Stimulated activated effector memory CD8-positive, alpha-beta T cell treated with anti-CD3 and anti-CD28 coated beads, Interleukin-12 subunit alpha, Interleukin-12 subunit beta, amount 100 ng/mL, for 72 hours (primary cell): ENCODE measurements at regions not wholly inside any gene's neighbourhood (a gene's known extent, or its start where the extent isn't known, plus 50 kb on each side); places are given as distances from the start of the nearest gene placed in this dataset.

ENCODE experiments used
- ATAC-seq: fragments of 150-1000 bp; cut with Tn5 transposase; 2 replicates; pipeline ENCODE4 v1.10.0; 2021
- DNase-seq, 2 donors: peaks; one replicate each; pipeline ENCODE4 v3.0.0; 2021 to 2022; ENCODE audit warnings: low spot score in 2 of 2
- H3K27ac Mint-ChIP-seq: one replicate; pipeline ENCODE4 v1.8.0; 2022; ENCODE audit warnings: mild to moderate bottlenecking, mixed read lengths
- H3K36me3 Mint-ChIP-seq: one replicate; pipeline ENCODE4 v1.8.0; 2022; ENCODE audit warnings: mild to moderate bottlenecking, mixed read lengths
- H3K4me1 Mint-ChIP-seq: one replicate; pipeline ENCODE4 v1.8.0; 2022; ENCODE audit warnings: mixed read lengths
- H3K4me3 Mint-ChIP-seq: one replicate; pipeline ENCODE4 v1.8.0; 2022; ENCODE audit warnings: mild to moderate bottlenecking, mixed read lengths
- H3K9me3 Mint-ChIP-seq: one replicate; pipeline ENCODE4 v1.8.0; 2022; ENCODE audit warnings: mixed read lengths

DNA sequence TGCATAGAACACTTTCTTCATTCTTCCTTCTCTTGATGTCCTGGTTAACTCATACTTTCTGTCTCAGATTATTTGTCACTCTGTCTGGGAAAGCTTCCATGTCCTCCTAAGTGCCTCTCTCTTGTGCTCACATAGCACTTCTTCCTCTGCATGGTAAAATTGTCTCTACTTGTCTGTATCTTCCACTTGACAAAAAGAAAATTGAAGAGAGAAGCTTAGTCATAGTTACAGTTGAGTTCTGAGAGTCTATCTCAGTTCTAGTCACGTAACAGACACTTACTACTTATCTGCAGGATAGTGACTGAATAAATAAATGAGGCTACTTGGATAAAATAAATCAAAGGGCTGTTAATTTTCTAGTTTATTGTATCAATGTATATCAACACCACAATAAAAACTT, 458.1 kb downstream of the HTR7 start:
- no peaks in the 10 kb centered on the region for H3K4me1 Mint-ChIP-seq
- no peaks in the 10 kb centered on the region for H3K36me3 Mint-ChIP-seq
- no peak overlapping the region for H3K27ac Mint-ChIP-seq
- no peak for DNase-seq
- peaks cover 3% of the 10 kb centered on the region for H3K9me3 Mint-ChIP-seq
- no peak overlapping the region for H3K4me3 Mint-ChIP-seq
- ATAC-seq = no peak

DNA sequence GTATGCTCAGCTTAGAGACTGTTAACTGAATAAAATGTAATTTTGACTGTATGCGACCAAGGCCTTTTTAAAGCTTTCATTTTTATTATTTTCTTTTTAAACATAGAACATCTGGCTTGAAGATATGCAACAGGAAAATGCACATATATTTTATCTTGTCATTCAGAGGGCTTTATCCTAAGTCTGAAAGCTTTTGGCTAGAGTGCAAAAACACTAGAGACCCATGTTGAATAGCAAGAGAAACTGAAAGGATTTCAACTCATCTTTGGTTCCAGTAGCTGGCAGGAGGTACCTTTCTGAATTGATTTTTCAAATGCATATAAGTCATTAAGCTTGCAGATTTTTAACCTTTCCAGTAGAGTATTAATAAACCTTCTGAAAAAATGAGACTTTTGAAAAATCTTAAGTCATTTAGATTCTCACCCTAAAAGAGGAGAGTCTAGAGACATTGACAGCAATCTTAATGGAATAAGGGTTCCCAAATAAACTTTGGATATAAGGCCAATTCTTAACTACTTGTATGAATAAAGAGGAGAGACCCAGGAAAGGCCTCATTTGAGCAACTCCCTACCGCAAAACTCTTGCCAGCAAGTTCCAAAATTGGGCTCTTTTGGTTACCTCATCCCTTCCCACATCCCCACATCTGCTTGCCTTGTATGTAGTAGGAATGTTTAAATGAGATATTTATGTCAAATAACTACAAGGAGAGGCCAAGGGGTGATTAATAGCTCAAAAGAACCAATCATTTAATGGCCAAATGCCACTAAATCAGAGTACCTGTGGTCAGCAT, 454.4 kb downstream of the HTR7 start:
- ATAC-seq (no peak), DNase-seq (no peak)
- Mint-ChIP-seq H3K4me3 (no peak overlapping the region), H3K36me3 (no peaks in the 10 kb centered on the region), H3K9me3 (peaks cover 3% of the 10 kb centered on the region), H3K4me1 (no peaks in the 10 kb centered on the region), H3K27ac (no peak overlapping the region)

DNA sequence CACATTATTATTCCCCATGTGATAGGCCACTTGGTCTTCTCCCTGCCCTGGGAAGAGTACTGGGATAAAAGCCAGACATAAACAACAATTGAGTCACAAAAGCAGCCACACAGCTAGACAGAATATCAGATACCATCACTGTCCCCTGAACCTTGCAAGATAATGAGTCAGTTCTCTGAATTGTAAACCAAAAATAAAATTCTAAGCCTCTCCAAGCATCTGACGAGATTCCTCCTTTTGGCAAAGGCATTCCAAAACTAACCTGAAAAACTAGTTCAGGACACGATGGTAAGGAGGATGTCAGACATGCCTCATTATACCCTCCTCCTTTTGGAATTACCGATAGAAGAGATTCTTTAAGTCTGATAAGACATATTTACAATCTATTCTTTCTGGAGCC, 450.7 kb downstream of the HTR7 start:
- no peak overlapping the region for H3K4me3 Mint-ChIP-seq
- H3K36me3 Mint-ChIP-seq = no peaks in the 10 kb centered on the region
- H3K27ac Mint-ChIP-seq = no peak overlapping the region
- H3K4me1 Mint-ChIP-seq = no peaks in the 10 kb centered on the region
- ATAC-seq (no peak), DNase-seq (no peak)
- H3K9me3 Mint-ChIP-seq = peaks cover 3% of the 10 kb centered on the region

DNA sequence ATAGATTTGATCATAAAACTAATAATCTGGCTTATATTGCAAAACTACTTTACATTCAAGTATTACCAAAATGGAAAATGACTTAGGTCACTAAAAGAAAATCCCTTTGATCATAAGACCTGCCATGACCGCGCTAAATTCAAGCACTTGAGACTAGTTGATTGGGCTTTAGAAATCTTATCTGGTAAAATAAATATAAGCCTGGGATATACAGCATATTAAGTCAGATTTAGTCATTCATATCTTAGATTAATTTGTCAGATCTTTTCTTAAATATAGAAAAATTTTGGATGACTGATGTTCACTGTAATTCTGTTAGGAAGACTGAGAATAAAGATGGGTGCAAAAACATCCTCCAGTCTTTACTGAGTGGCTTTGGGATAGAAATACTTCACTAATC, 450.0 kb downstream of the HTR7 start:
- H3K9me3 Mint-ChIP-seq = peaks cover 3% of the 10 kb centered on the region
- H3K4me3 Mint-ChIP-seq = no peak overlapping the region
- H3K27ac Mint-ChIP-seq = no peak overlapping the region
- no peaks in the 10 kb centered on the region for H3K36me3 Mint-ChIP-seq
- no peak for DNase-seq
- no peaks in the 10 kb centered on the region for H3K4me1 Mint-ChIP-seq
- ATAC-seq = no peak

DNA sequence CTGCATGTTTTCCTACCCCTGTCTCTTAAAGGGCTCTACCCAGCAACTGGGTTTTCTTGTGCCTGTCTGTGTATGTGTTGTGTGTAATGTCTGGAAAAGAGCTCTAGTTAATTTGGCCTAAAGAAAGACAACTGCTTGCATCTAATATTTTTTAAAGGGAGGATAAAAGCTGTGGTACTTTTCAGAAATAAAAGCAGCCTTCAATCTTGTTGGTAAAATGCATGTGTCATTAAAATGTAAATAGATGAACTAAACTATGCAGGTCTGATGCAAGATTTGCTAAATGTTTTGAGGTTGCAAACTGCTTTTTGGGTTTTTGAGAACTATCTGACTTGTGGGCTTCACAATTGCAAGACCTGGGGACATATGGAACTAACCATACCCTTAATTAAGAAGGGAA, 445.3 kb downstream of the HTR7 start:
- no peak for ATAC-seq
- Mint-ChIP-seq H3K9me3 (peaks cover 3% of the 10 kb centered on the region), H3K27ac (no peak overlapping the region), H3K4me3 (no peak overlapping the region), H3K4me1 (no peaks in the 10 kb centered on the region), H3K36me3 (no peaks in the 10 kb centered on the region)
- no peak for DNase-seq

DNA sequence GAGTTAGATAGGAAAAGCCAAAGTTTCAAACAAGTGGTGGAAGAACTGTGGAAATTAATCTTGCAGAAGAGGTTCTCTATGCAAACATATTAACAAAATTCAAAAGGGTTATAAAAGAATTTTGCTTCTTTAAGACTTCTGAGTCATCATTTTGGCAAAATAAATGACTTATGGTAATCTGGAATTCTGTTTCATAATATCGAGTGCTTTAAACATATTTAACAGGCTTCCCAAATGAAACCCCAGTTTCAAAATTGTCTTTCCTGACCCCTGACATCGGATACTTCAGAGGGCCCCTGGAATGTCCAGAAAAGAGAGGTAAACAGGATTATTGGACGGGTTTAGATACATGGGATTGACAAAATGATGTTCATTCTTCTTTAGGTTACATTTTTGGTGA, 444.6 kb downstream of the HTR7 start:
- ATAC-seq (no peak), DNase-seq (no peak)
- no peaks in the 10 kb centered on the region for H3K4me1 Mint-ChIP-seq
- H3K9me3 Mint-ChIP-seq = peaks cover 3% of the 10 kb centered on the region
- H3K27ac Mint-ChIP-seq = no peak overlapping the region
- no peak overlapping the region for H3K4me3 Mint-ChIP-seq
- H3K36me3 Mint-ChIP-seq = no peaks in the 10 kb centered on the region

DNA sequence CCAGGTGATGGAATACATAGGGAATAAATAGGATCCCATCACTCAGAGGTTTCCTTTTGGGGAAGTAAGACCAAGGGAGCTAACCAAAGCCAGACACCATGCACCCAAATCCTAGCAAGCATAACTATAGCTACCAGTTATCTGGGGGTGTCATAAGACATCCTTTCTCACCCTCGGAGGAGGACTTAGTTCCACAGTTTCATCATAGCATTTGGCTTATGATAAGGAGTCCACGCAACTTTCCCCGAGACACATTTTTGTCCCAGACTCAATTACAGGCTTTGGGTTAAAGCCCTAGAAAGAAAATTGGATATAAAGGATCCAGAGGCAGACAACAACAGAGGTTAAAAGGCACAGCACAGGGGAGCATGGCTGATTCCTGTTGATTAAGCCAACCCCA, 442.9 kb downstream of the HTR7 start:
- Mint-ChIP-seq H3K27ac (no peak overlapping the region), H3K4me1 (no peaks in the 10 kb centered on the region), H3K9me3 (peaks cover 3% of the 10 kb centered on the region), H3K36me3 (no peaks in the 10 kb centered on the region), H3K4me3 (no peak overlapping the region)
- no peak for DNase-seq
- ATAC-seq = no peak

DNA sequence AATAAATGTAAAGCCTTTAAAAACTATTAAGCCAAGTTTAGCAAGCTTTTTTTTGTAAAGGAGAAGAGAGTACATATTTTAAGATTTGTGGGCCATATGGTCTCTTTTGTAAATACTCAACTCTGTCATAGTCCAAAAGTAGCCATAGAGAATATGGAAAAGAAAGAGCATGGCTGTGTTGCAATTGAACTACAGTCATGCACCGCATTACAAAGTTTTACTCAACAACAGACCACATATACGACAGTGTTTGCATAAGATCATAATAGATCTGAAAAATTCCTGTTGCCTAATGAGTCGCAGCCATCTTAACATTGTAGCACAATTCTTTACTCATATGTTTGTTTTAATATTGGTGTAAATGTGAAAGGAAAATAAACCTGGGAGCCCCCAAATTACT, 440.8 kb downstream of the HTR7 start:
- no peaks in the 10 kb centered on the region for H3K9me3 Mint-ChIP-seq
- no peak for ATAC-seq
- H3K4me3 Mint-ChIP-seq = no peak overlapping the region

DNA sequence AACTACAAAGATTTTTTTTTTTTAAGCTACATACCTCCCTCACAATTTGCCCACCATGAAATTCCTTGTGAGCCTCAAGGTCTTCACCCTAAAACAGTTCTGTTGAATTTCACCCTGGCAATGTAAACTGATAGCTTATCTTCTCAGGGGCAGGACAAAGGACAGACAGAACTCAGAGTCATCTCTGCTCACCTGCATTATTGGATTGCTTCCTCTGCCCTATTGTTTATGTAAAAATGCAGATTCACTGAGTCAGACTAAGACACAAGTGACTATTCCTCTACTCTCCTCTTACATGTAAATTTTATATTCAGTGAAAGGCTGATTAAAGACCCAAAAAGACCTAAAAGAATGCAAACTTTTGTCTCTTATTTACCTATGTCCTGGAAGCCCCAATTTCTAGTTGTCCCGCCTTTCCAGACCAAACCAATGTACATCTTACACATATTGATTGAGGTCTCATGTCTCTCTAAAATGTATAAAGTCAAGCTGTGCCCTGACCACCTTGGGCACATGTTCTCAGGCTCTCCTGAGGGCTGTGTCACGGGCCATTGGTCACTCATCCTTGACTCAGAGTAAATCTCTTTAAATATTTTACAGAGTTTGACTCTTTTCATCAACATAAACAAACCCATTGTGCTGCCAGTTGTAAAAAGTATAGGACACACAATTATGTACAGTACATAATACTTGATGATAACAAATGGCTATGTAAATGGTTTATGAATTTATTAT, 440.2 kb downstream of the HTR7 start:
- Mint-ChIP-seq H3K4me1 (no peaks in the 10 kb centered on the region), H3K36me3 (no peaks in the 10 kb centered on the region), H3K27ac (no peak overlapping the region), H3K4me3 (no peak overlapping the region), H3K9me3 (no peaks in the 10 kb centered on the region)
- DNase-seq (no peak), ATAC-seq (no peak)

More for the DNA sequence above, 440.8 kb downstream of the HTR7 start:
- Mint-ChIP-seq H3K4me1 (no peaks in the 10 kb centered on the region), H3K27ac (no peak overlapping the region), H3K36me3 (no peaks in the 10 kb centered on the region)
- DNase-seq = no peak

DNA sequence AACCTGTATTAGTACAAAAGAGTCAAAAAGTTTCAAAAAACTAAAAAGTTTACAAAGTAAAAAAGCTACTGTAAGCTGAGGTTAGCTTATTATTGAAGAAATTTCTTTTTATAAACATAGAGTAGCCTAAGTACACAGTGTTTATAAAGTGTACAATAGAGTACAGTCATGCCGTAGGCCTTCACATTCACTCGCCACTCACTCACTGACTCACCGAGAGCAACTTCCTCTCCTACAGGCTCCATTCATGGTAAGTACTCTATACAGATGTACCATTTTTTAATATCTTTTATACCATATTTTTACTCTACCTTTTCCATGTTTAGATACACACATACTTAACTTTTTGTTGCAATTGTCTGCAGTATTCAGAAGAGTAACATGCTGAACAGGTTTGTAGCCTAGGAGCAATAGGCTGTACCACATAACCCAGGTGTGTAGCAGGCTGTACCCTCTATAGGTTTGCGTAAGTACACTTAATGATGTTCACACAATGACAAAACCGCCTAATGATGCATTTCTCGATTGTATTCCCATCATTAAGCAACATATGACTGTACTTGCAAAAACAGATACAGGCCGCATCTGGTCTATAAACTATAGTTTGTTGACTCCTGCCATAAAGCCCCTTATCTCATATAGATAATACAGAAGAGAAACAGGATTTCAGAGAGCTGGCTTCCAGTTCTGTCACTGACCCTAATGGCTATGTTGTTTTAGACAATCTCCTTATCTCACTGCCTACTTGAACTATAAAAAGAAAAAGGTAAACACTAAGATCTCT, 438.8 kb downstream of the HTR7 start:
- DNase-seq (no peak), ATAC-seq (no peak)
- Mint-ChIP-seq H3K27ac (no peak overlapping the region), H3K4me3 (no peak overlapping the region), H3K36me3 (no peaks in the 10 kb centered on the region), H3K9me3 (no peaks in the 10 kb centered on the region), H3K4me1 (no peaks in the 10 kb centered on the region)

DNA sequence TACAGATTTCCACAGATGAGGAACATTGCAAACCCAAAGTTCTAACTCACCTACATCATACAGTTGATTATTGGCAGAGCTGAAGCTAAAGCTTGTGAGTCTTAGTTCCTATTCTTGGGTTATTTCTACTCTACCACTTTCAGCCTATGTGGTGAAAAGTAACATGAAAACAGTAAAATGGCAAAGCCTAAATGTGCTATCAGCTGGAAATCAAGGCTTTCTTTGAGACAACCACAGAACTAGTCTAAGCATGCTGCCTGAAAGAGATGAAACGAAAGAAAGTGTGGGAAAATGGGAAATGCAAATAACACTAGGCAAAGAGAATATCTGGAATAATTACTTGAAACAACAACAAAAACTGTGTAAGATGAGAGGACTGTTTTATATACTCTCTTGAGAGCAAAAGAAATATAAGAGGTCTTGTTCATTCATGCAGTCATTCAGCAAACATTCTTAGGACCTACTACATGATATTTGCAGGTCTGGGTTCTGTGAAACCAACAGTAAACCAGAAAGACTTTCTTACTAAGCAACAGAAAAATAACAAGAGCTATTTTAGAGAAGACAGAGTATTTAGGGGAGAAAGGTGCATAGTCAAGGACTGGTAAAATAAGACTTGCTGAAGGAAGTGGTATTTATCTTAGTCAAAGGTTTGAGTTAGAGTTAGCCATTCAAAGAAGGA, 437.1 kb downstream of the HTR7 start:
- no peak overlapping the region for H3K4me3 Mint-ChIP-seq
- DNase-seq = no peak
- H3K4me1 Mint-ChIP-seq = no peaks in the 10 kb centered on the region
- H3K36me3 Mint-ChIP-seq = no peaks in the 10 kb centered on the region
- no peak overlapping the region for H3K27ac Mint-ChIP-seq
- H3K9me3 Mint-ChIP-seq = peaks cover 3% of the 10 kb centered on the region
- no peak for ATAC-seq

DNA sequence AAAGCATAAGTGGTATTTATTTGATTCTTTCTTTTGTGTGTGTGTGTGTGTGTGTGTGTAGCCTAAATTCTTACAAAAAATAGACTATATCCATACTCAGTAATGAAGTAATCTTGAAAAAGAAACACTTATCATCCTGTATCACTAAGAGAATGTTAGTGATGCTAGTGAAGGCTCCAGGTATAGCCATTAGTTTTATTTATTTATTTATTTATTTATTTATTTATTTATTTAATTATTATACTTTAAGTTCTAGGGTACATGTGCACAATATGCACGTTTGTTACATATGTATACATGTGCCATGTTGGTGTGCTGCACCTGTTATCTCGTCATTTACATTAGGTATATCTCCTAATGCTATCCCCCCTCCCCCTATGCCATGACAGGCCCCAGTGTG, 436.0 kb downstream of the HTR7 start:
- DNase-seq (no peak), ATAC-seq (no peak)
- Mint-ChIP-seq H3K9me3 (peaks cover 8% of the 10 kb centered on the region), H3K27ac (no peak overlapping the region), H3K36me3 (no peaks in the 10 kb centered on the region), H3K4me1 (no peaks in the 10 kb centered on the region), H3K4me3 (no peak overlapping the region)

DNA sequence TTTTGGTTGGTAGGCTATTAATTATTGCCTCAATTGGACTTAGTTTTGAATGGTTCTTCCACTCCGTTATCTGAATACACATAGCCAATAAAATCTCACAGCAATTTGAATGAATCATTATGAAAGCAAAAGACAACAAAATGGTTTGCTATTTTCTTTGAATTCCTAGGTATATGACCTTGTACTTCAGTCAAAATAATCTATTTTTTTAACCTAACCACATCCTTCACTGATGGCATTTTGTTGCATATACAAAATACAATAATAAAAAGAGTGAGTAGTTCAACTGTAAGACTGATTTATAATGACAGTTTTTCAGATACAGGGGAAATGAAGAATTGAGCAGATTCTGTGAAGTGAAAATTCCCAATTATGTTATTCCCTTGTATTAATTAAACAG, 433.1 kb downstream of the HTR7 start:
- H3K36me3 Mint-ChIP-seq = no peaks in the 10 kb centered on the region
- H3K4me1 Mint-ChIP-seq = no peaks in the 10 kb centered on the region
- H3K9me3 Mint-ChIP-seq = peaks cover 8% of the 10 kb centered on the region
- no peak overlapping the region for H3K4me3 Mint-ChIP-seq
- DNase-seq = no peak
- no peak overlapping the region for H3K27ac Mint-ChIP-seq
- no peak for ATAC-seq

DNA sequence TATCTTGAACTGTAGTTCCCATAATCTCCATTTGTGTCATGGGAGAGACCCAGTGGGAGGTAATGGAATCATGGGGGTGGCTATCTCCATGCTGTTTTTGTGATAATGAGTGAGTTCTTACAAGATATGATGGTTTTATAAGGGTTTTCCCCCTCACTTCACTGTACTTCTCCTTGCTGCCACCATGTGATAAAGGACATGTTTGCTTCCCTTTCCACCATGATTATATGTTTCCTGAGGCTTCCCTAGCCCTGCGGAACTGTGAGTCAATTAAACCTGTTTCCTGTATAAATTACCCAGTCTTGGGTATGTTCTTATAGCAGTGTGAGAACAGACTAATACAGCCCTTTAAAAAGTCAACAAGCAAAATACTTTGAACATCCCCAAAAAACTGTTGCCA, 427.7 kb downstream of the HTR7 start:
- Mint-ChIP-seq H3K4me1 (no peaks in the 10 kb centered on the region), H3K4me3 (no peak overlapping the region), H3K9me3 (peaks cover 14% of the 10 kb centered on the region), H3K27ac (no peak overlapping the region), H3K36me3 (no peaks in the 10 kb centered on the region)
- ATAC-seq (no peak), DNase-seq (no peak)

DNA sequence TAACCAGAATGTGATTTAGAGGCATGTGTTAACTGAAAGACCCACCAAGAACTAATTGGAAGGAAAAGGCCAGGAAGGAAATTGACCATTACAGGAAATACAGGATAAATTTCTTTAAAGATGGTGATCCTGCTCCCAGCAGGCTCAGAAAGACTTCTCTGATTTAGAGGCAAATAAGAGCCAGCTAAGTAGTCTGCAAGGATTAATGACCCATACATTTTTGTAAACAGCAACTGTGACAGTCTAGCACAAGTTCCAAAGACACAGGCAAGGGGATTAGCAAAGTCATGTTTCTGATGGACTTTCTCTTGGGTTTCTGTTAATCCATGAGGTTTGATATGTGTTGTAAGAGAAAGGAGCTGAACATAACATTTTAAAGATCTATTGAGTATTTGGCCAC, 425.0 kb downstream of the HTR7 start:
- DNase-seq = no peak
- no peaks in the 10 kb centered on the region for H3K4me1 Mint-ChIP-seq

More for the DNA sequence above, 425.0 kb downstream of the HTR7 start:
- Mint-ChIP-seq H3K4me3 (no peak overlapping the region), H3K9me3 (peaks cover 7% of the 10 kb centered on the region), H3K36me3 (no peaks in the 10 kb centered on the region), H3K27ac (no peak overlapping the region)
- ATAC-seq = no peak
